ENCODE measurements at regions not wholly inside any gene's neighbourhood (a gene's known extent, or its start where the extent isn't known, plus 50 kb on each side); places are given as distances from the start of the nearest gene placed in this dataset. TPM values are rescaled to one million over a fixed set of nuclear protein-coding genes. Genes with fewer than 3 reads are reported as not detected.

DNA sequence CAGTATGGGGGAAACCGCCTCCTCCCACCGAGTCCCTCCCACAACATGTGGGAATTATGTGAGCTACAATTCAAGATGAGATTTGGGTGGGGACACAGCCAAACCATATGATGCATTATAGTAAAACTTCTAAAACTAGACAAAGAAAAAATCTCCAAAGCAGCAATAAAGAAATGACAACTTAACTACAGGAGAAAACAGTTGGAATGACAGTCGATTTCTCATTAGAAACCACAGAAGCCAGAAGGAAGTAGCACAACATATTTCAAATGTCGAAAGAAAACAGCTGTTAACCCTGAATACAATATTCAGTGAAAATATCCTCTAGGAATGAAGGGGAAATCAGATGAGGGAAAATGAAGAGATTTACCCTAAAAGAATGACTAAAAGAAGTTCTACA, 53.5 kb upstream of the TCF4 start:
- intact Hi-C loops (cut with micrococcal nuclease): no loop called here
- H3K9me1 ChIP-seq (ENCODE audit: insufficient read depth, low read length): no peaks in the 10 kb centered on the region
- H3K27me3 ChIP-seq (ENCODE audit: control insufficient read depth, insufficient read depth, low read length): no peaks in the 10 kb centered on the region
- H3K4me1 ChIP-seq (ENCODE audit: control insufficient read depth, insufficient read depth, low read length): no peaks in the 10 kb centered on the region
- H2AK9ac ChIP-seq (replicated peaks; ENCODE audit: low read depth, low read length, poor library complexity): no peak overlapping the region
- no peaks in the 10 kb centered on the region for H3K36me3 ChIP-seq (ENCODE audit: control insufficient read depth, insufficient read depth, low read length)
- no peak overlapping the region for H3K27ac ChIP-seq (ENCODE audit: insufficient read depth, low read length)
- no peak overlapping the region for H2BK120ac ChIP-seq (ENCODE audit: low read depth, low read length)
- in situ Hi-C loops (cut with MboI; ENCODE audit: low sequenced_read_pairs): no loop called here
- no peak overlapping the region for H3K14ac ChIP-seq (replicated peaks; ENCODE audit: low read depth, low read length)
- no peak overlapping the region for H3K23ac ChIP-seq (ENCODE audit: low read depth, low read length)
- ATAC-seq (ENCODE audit: low read depth): no peak
- H3K9ac ChIP-seq (ENCODE audit: low read depth, low read length): no peak overlapping the region
- H4K5ac ChIP-seq (ENCODE audit: low read depth, low read length): no peak overlapping the region
- no peak overlapping the region for H4K8ac ChIP-seq (ENCODE audit: low read depth in 2 of 2, low read length in 2 of 2)
- H3K4ac ChIP-seq (ENCODE audit: low read depth, low read length): no peak overlapping the region
- H4K91ac ChIP-seq (ENCODE audit: insufficient read depth, low read depth, low read length): no peak overlapping the region
- H2AFZ ChIP-seq (replicated peaks; ENCODE audit: low read length, poor library complexity): no peak overlapping the region
- CTCF ChIA-PET: interaction anchor here (0.8 kb wide), 1 partner anchor 59 kb away, joined by 3 read pairs; no protein-coding TSS in a partner anchor
- no peak overlapping the region for H3K18ac ChIP-seq (ENCODE audit: low read depth, low read length)
- no peaks in the 10 kb centered on the region for H3K9me3 ChIP-seq (ENCODE audit: control insufficient read depth, insufficient read depth, low read length)
- TF ChIP-seq CEBPB (IDR thresholded peaks at IDR 0.05; ENCODE audit: low read depth, low read length): no peak
- TF ChIP-seq, protein P1, sequence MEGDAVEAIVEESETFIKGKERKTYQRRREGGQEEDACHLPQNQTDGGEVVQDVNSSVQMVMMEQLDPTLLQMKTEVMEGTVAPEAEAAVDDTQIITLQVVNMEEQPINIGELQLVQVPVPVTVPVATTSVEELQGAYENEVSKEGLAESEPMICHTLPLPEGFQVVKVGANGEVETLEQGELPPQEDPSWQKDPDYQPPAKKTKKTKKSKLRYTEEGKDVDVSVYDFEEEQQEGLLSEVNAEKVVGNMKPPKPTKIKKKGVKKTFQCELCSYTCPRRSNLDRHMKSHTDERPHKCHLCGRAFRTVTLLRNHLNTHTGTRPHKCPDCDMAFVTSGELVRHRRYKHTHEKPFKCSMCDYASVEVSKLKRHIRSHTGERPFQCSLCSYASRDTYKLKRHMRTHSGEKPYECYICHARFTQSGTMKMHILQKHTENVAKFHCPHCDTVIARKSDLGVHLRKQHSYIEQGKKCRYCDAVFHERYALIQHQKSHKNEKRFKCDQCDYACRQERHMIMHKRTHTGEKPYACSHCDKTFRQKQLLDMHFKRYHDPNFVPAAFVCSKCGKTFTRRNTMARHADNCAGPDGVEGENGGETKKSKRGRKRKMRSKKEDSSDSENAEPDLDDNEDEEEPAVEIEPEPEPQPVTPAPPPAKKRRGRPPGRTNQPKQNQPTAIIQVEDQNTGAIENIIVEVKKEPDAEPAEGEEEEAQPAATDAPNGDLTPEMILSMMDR (conservative IDR thresholded peaks at IDR 0.05; ENCODE audit: low read depth, low read length): no peak
- no peak for TF ChIP-seq MAFK (IDR thresholded peaks at IDR 0.05; ENCODE audit: low read depth, low read length)
- TF ChIP-seq FOS (IDR thresholded peaks at IDR 0.05; ENCODE audit: low read depth, low read length): no peak
- TF ChIP-seq RCOR1 (IDR thresholded peaks at IDR 0.05; ENCODE audit: insufficient replicate concordance, low read length): no peak
- TF ChIP-seq SMC3 (IDR thresholded peaks at IDR 0.05; ENCODE audit: low read depth, low read length): no peak
- TF ChIP-seq CHD1 (IDR thresholded peaks at IDR 0.05; ENCODE audit: low read depth, low read length): no peak
- TF ChIP-seq NFE2L2 (IDR thresholded peaks at IDR 0.05; ENCODE audit: low read depth, low read length): no peak
- no peak for TF ChIP-seq RAD21 (IDR thresholded peaks at IDR 0.05; ENCODE audit: low read length)
- no peak for TF ChIP-seq RFX5 (IDR thresholded peaks at IDR 0.05; ENCODE audit: low read depth, low read length)
- H2BK20ac ChIP-seq (ENCODE audit: low read depth, low read length): no peak overlapping the region
- POLR2A ChIA-PET (ENCODE audit: unreplicated experiment): no interaction called here
- no peak overlapping the region for H3K4me3 ChIP-seq (ENCODE audit: insufficient read depth, low read depth, low read length)
- no peak overlapping the region for H2BK15ac ChIP-seq (ENCODE audit: low read depth, low read length)
- peak; percentile 40 for DNase-seq
- H3K56ac ChIP-seq (ENCODE audit: extremely low read depth, insufficient read depth, low read length): no peak overlapping the region
- H3K4me2 ChIP-seq (ENCODE audit: low read depth, low read length): no peak overlapping the region
- no TSS peak for BruUV-seq (replicated peaks)
- no peak overlapping the region for H2AK5ac ChIP-seq (ENCODE audit: low read depth, low read length)
- dilution Hi-C loops (cut with HindIII; ENCODE audit: low sequenced_read_pairs, unreplicated experiment): no loop called here
- H3K79me1 ChIP-seq (ENCODE audit: low read depth in 1 of 2, low read length in 2 of 2): no peaks in the 10 kb centered on the region
- no peaks in the 10 kb centered on the region for H4K20me1 ChIP-seq (ENCODE audit: insufficient read depth, low read length)
- WGBS, 2 experiments (ENCODE audit: extremely low coverage in 2 of 2, insufficient read length in 1 of 2): no CpG with 5 or more reads among the region's 4 CpGs
- H2BK5ac ChIP-seq (ENCODE audit: low read depth, low read length, poor library complexity, severe bottlenecking): no peak overlapping the region

Small RNA genes in the stretch of these regions (microRNA-seq; reads per million reads assigned to microRNA genes)
- gene RF00045 (ENCODE audit: insufficient read depth, insufficient read length): not detected

Small RNA genes in the stretch of these regions (small RNA-seq; reads per million reads assigned to genes)
- gene RF00045: 0 to 0.08 (median 0) reads per million in 5 experiments

Data from IMR-90 (cell line).